ENCODE measurements at regions not wholly inside any gene's neighbourhood (a gene's known extent, or its start where the extent isn't known, plus 50 kb on each side); places are given as distances from the start of the nearest gene placed in this dataset.

DNA sequence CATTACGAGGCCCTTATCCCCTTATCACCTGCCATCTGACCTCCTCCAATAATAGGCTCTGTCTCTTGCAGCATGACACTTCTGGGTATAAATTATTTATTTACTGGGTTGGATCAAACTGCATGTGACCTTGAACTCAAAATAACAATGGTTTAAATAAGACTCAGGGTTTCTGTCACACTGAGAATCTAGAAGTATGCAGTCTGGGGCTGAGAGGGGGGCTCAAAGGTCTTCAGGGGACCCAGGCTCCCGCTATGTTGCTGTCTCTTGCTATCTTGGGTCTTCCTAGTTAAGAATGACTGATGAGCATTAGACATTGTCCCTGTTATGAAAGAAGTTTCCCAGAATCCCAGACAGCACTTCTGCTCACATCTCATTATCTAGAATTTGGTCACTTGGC, 133.5 kb downstream of the URB2 start:
- DNase-seq (ENCODE audit: low spot score in 2 of 2) = no peak
- Histone ChIP-seq H3K4me1 (no peaks in the 10 kb centered on the region), H3K27ac (no peak overlapping the region), H3K9me3 (peaks cover 8 to 12% of the 10 kb centered on the region in 2 donors), H3K36me3 (no peaks in the 10 kb centered on the region), H3K4me3 (no peak overlapping the region), H3K27me3 (no peaks in the 10 kb centered on the region)
- TF ChIP-seq, protein P1, sequence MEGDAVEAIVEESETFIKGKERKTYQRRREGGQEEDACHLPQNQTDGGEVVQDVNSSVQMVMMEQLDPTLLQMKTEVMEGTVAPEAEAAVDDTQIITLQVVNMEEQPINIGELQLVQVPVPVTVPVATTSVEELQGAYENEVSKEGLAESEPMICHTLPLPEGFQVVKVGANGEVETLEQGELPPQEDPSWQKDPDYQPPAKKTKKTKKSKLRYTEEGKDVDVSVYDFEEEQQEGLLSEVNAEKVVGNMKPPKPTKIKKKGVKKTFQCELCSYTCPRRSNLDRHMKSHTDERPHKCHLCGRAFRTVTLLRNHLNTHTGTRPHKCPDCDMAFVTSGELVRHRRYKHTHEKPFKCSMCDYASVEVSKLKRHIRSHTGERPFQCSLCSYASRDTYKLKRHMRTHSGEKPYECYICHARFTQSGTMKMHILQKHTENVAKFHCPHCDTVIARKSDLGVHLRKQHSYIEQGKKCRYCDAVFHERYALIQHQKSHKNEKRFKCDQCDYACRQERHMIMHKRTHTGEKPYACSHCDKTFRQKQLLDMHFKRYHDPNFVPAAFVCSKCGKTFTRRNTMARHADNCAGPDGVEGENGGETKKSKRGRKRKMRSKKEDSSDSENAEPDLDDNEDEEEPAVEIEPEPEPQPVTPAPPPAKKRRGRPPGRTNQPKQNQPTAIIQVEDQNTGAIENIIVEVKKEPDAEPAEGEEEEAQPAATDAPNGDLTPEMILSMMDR (IDR thresholded peaks at IDR 0.05) = no peak
- TF ChIP-seq POLR2AphosphoS5 (IDR thresholded peaks at IDR 0.05) (no peak), POLR2A (IDR thresholded peaks at IDR 0.05) (no peak)
- intact Hi-C loops (cut with DNase I; ENCODE audit: low total_unique reads) = no loop called here

DNA sequence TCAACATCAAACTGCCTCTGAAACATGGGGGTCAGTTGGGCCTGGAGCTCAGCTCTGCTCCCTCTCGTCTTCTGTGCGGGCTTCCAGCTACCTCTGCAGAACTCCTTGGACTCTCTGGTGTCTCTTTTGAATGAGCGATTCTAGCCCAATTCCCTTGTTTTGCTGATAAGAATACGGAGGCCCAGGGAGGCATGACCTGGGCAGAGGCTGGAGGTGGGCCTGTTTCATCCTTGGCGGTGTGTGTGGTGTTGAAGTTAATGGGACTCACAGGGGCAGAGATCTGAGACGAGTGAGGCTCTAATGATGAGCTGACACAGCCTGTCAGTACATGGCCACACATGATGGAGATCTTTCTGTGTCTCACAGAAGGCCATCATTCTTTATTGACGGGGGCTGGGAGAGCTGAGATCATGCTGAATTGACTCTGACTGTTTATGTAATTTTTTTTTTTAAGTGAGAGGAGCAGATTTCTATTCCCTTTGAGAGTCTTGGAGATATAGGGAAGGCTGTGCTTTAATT, 134.5 kb downstream of the URB2 start:
- intact Hi-C loops (cut with DNase I; ENCODE audit: low total_unique reads) = no loop called here
- H3K36me3 ChIP-seq = no peaks in the 10 kb centered on the region
- TF ChIP-seq, protein P1 (IDR thresholded peaks at IDR 0.05) = no peak
- TF ChIP-seq POLR2AphosphoS5 (IDR thresholded peaks at IDR 0.05) = no peak
- TF ChIP-seq POLR2A (IDR thresholded peaks at IDR 0.05) = no peak

DNA sequence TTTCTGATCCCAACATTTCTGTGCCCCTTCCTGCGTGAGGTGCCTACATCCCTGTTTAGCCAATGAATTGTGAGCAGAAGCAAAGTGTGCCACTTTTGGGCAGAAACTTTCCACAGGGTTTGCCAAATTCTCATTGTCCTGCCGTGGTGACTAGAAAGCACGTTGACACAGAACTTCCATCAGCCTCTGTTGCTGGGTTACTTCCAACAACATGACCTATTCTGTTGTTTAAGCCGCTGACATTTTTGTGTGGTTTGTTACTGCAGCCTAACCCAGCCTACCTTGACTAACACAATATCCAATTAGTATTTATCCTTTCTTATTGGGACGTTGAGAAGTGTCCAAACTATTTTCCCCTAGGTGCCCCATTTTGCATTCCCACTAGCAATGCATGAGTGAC, 136.8 kb downstream of the URB2 start:
- intact Hi-C loops (cut with DNase I; ENCODE audit: low total_unique reads) = no loop called here
- H3K36me3 ChIP-seq = no peaks in the 10 kb centered on the region
- H3K4me1 ChIP-seq = no peaks in the 10 kb centered on the region
- TF ChIP-seq POLR2AphosphoS5 (IDR thresholded peaks at IDR 0.05) = no peak
- TF ChIP-seq, protein P1 (IDR thresholded peaks at IDR 0.05) = no peak
- no peak for TF ChIP-seq POLR2A (IDR thresholded peaks at IDR 0.05)
- H3K27ac ChIP-seq = no peak overlapping the region
- H3K9me3 ChIP-seq = no peaks in the 10 kb centered on the region
- no peaks in the 10 kb centered on the region for H3K27me3 ChIP-seq
- no peak for DNase-seq (ENCODE audit: low spot score in 2 of 2)
- no peak overlapping the region for H3K4me3 ChIP-seq

More for the DNA sequence above, 134.5 kb downstream of the URB2 start:
- Histone ChIP-seq H3K27ac (no peak overlapping the region), H3K9me3 (peaks cover 8 to 12% of the 10 kb centered on the region in 2 donors), H3K27me3 (no peaks in the 10 kb centered on the region), H3K4me3 (no peak overlapping the region), H3K4me1 (no peaks in the 10 kb centered on the region)
- DNase-seq (ENCODE audit: low spot score in 2 of 2) = no peak

DNA sequence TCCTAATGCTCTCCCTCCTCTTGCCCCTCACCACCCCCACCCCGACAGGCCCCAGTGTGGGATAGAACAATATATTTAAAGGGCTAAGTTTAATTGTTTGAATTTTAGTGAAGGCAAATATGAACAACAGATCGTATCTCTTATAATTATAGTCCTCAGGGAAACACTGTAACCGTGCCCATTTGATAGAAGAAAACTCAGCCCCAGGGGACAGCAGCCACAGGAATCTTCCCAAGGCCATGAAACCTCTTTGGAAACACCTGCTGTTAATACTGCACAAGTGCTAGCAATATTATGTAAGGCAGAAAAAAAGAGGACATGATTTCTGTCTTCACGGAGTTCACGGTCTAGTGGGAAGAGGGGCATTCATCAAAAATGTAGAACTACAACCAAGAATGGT, 142.2 kb downstream of the URB2 start:
- no peak overlapping the region for H3K4me3 ChIP-seq
- H3K9me3 ChIP-seq = no peaks in the 10 kb centered on the region
- H3K4me1 ChIP-seq = no peaks in the 10 kb centered on the region
- TF ChIP-seq POLR2AphosphoS5 (IDR thresholded peaks at IDR 0.05) (no peak), POLR2A (IDR thresholded peaks at IDR 0.05) (no peak)
- TF ChIP-seq, protein P1 (IDR thresholded peaks at IDR 0.05) = no peak
- no peaks in the 10 kb centered on the region for H3K27me3 ChIP-seq
- no peak for DNase-seq (ENCODE audit: low spot score in 2 of 2)
- no peaks in the 10 kb centered on the region for H3K36me3 ChIP-seq
- H3K27ac ChIP-seq = no peak overlapping the region
- intact Hi-C loops (cut with DNase I; ENCODE audit: low total_unique reads) = no loop called here

DNA sequence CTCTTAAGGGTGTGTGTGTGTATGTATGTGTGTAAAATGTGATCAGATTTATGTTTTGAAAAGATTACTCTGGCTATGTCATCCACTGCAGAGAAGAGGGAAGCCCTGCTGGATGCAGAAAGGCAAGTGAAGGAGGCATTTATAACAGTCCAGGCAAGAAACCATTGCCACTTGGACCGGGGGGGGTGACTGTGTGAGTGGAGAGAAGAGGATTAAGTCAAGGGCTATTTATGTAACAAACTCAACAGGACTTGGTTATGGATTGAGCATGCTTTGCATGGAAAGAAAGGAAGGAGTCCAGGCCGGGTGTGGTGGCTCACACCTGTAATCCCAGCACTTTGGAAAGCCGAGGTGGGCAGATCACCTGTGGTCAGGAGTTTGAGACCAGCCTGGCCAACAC, 143.0 kb downstream of the URB2 start:
- H3K4me1 ChIP-seq = no peaks in the 10 kb centered on the region
- no peak overlapping the region for H3K27ac ChIP-seq
- intact Hi-C loops (cut with DNase I; ENCODE audit: low total_unique reads) = no loop called here
- no peak for DNase-seq (ENCODE audit: low spot score in 2 of 2)
- no peaks in the 10 kb centered on the region for H3K27me3 ChIP-seq
- no peaks in the 10 kb centered on the region for H3K36me3 ChIP-seq
- no peak for TF ChIP-seq POLR2AphosphoS5 (IDR thresholded peaks at IDR 0.05)
- TF ChIP-seq POLR2A (IDR thresholded peaks at IDR 0.05) = no peak
- TF ChIP-seq, protein P1 (IDR thresholded peaks at IDR 0.05) = no peak
- H3K4me3 ChIP-seq = no peak overlapping the region
- H3K9me3 ChIP-seq = no peaks in the 10 kb centered on the region
